ENCODE measurements at regions not wholly inside any gene's neighbourhood (a gene's known extent, or its start where the extent isn't known, plus 50 kb on each side); places are given as distances from the start of the nearest gene placed in this dataset.

DNA sequence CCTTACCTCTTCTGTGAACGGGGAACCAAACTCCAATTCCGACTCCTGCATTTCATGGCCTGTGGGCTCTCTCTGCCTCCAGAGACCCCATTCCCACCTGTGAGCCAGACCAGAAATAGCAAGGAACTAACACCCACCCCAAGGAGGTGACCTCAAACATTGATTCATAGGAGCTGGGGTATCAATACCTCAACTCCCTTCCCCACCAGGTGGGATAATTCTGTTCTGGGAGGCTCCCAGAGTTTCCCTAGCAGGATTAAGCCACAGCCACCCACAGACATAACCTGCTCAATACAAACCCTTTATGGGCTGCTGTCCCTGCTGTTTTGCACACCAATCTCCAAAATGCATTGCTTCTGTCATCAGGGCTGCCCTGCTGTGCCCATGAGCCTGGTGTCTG is 59.6 kb upstream of the FOXF1 start:
- no peak for TF ChIP-seq YY1 (IDR thresholded peaks at IDR 0.05; ENCODE audit: low read depth)
- TF ChIP-seq, protein P1, sequence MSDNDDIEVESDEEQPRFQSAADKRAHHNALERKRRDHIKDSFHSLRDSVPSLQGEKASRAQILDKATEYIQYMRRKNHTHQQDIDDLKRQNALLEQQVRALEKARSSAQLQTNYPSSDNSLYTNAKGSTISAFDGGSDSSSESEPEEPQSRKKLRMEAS (IDR thresholded peaks at IDR 0.05): no peak
- no peak for TF ChIP-seq CEBPB (IDR thresholded peaks at IDR 0.05)
- TF ChIP-seq CREB1 (IDR thresholded peaks at IDR 0.05; ENCODE audit: low read depth): no peak
- TF ChIP-seq TAF1 (IDR thresholded peaks at IDR 0.05; ENCODE audit: low read depth): no peak
- TF ChIP-seq, protein P2, sequence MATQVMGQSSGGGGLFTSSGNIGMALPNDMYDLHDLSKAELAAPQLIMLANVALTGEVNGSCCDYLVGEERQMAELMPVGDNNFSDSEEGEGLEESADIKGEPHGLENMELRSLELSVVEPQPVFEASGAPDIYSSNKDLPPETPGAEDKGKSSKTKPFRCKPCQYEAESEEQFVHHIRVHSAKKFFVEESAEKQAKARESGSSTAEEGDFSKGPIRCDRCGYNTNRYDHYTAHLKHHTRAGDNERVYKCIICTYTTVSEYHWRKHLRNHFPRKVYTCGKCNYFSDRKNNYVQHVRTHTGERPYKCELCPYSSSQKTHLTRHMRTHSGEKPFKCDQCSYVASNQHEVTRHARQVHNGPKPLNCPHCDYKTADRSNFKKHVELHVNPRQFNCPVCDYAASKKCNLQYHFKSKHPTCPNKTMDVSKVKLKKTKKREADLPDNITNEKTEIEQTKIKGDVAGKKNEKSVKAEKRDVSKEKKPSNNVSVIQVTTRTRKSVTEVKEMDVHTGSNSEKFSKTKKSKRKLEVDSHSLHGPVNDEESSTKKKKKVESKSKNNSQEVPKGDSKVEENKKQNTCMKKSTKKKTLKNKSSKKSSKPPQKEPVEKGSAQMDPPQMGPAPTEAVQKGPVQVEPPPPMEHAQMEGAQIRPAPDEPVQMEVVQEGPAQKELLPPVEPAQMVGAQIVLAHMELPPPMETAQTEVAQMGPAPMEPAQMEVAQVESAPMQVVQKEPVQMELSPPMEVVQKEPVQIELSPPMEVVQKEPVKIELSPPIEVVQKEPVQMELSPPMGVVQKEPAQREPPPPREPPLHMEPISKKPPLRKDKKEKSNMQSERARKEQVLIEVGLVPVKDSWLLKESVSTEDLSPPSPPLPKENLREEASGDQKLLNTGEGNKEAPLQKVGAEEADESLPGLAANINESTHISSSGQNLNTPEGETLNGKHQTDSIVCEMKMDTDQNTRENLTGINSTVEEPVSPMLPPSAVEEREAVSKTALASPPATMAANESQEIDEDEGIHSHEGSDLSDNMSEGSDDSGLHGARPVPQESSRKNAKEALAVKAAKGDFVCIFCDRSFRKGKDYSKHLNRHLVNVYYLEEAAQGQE (IDR thresholded peaks at IDR 0.05; ENCODE audit: low read depth): no peak
- no peak for TF ChIP-seq TCF12 (IDR thresholded peaks at IDR 0.05; ENCODE audit: low read depth)
- no peak for TF ChIP-seq ZBTB7A (IDR thresholded peaks at IDR 0.05; ENCODE audit: low read depth)
- TF ChIP-seq TEAD4 (IDR thresholded peaks at IDR 0.05): no peak
- no peak for TF ChIP-seq RAD21 (IDR thresholded peaks at IDR 0.05; ENCODE audit: low read depth)
- no peak for TF ChIP-seq EP300 (IDR thresholded peaks at IDR 0.05; ENCODE audit: borderline replicate concordance)
- TF ChIP-seq, protein P3, sequence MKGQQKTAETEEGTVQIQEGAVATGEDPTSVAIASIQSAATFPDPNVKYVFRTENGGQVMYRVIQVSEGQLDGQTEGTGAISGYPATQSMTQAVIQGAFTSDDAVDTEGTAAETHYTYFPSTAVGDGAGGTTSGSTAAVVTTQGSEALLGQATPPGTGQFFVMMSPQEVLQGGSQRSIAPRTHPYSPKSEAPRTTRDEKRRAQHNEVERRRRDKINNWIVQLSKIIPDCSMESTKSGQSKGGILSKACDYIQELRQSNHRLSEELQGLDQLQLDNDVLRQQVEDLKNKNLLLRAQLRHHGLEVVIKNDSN (IDR thresholded peaks at IDR 0.05): no peak
- TF ChIP-seq EGR1 (IDR thresholded peaks at IDR 0.05): no peak

Measured in Ishikawa (cell line).